SK-N-SH treated with all-trans-retinoic acid at 6 μM for 48 hours (cell line): ENCODE measurements at regions not wholly inside any gene's neighbourhood (a gene's known extent, or its start where the extent isn't known, plus 50 kb on each side); places are given as distances from the start of the nearest gene placed in this dataset.

Source experiments
- ARNTL ChIP-seq: fragments of 450-650 bp; formaldehyde crosslinking; IDR thresholded peaks from 2 replicates; pipeline ENCODE4 v1.5.0; 2020; ENCODE audit warnings: low read depth, mild to moderate bottlenecking, moderate library complexity, borderline replicate concordance
- BACH2 ChIP-seq: fragments of 250-450 bp; sonication (Bioruptor Pico); IDR thresholded peaks from 2 replicates; pipeline ENCODE4 v1.9.0; 2021; ENCODE audit warnings: mild to moderate bottlenecking, borderline replicate concordance
- CREB5 ChIP-seq: fragments of 250-450 bp; sonication (Bioruptor Pico); IDR thresholded peaks from 2 replicates; pipeline ENCODE4 v1.5.1; 2020; ENCODE audit warnings: low read depth, mild to moderate bottlenecking, moderate library complexity
- CSDC2 ChIP-seq: fragments of 250-450 bp; sonication (Bioruptor Pico); IDR thresholded peaks from 2 replicates; pipeline ENCODE4 v1.5.0; 2020; ENCODE audit warnings: mild to moderate bottlenecking, moderate library complexity
- CSRNP3 ChIP-seq: fragments of 250-450 bp; sonication (Bioruptor Pico); IDR thresholded peaks from 2 replicates; pipeline ENCODE4 v1.5.1; 2021; ENCODE audit warnings: mild to moderate bottlenecking, moderate library complexity
- PATZ1 ChIP-seq: fragments of 250-450 bp; sonication (Bioruptor Pico); IDR thresholded peaks from 2 replicates; pipeline ENCODE4 v1.8.0; 2020; ENCODE audit warnings: mild to moderate bottlenecking, moderate library complexity, borderline replicate concordance
- TCF4 ChIP-seq: fragments of 250-450 bp; sonication (Bioruptor Pico); IDR thresholded peaks from 2 replicates; pipeline ENCODE4 v1.8.0; 2021; ENCODE audit warnings: mild to moderate bottlenecking, moderate library complexity, borderline replicate concordance
- TSHZ2 ChIP-seq: fragments of 250-450 bp; sonication (Bioruptor Pico); IDR thresholded peaks from 2 replicates; pipeline ENCODE4 v1.5.0; 2020; ENCODE audit warnings: mild to moderate bottlenecking, moderate library complexity
- ZC3H10 ChIP-seq: fragments of 250-450 bp; sonication (Bioruptor Pico); IDR thresholded peaks from 2 replicates; pipeline ENCODE4 v1.5.1; 2021; ENCODE audit warnings: mild to moderate bottlenecking, moderate library complexity
- ZFP30 ChIP-seq: fragments of 450-650 bp; formaldehyde crosslinking; IDR thresholded peaks from 2 replicates; pipeline ENCODE4 v1.5.0; 2022; ENCODE audit warnings: mild to moderate bottlenecking, moderate library complexity
- ZNF565 ChIP-seq: fragments of 450-650 bp; formaldehyde crosslinking; conservative IDR thresholded peaks from 2 replicates; pipeline ENCODE4 v1.5.0; 2020; ENCODE audit warnings: low read depth, mild to moderate bottlenecking, moderate library complexity

- TF ChIP-seq TSHZ2 (CRISPR knock-in tag) (no peak), ZFP30 (CRISPR knock-in tag) (no peak), PATZ1 (no peak), BACH2 (CRISPR knock-in tag) (no peak), ARNTL (CRISPR knock-in tag) (no peak), CSDC2 (CRISPR knock-in tag) (no peak), ZC3H10 (CRISPR knock-in tag) (no peak), TCF4 (CRISPR knock-in tag) (no peak), ZNF565 (CRISPR knock-in tag) (no peak), CSRNP3 (CRISPR knock-in tag) (no peak), CREB5 (CRISPR knock-in tag) (no peak)
These were observed 2177.2 kb downstream of the TP53TG3F start for GRCh38 chr16:35636480-35637230.
